SK-N-SH treated with all-trans-retinoic acid at 6 μM for 48 hours (cell line): ENCODE measurements at regions not wholly inside any gene's neighbourhood (a gene's known extent, or its start where the extent isn't known, plus 50 kb on each side); places are given as distances from the start of the nearest gene placed in this dataset.

Source experiments
- ATAC-seq: fragments of 200-7000 bp; cut with Tn5 transposase; 3 replicates; pipeline ENCODE4 v1.9.1; 2020; ENCODE audit warnings: mild to moderate bottlenecking, moderate library complexity
- ARNTL ChIP-seq: fragments of 450-650 bp; formaldehyde crosslinking; IDR thresholded peaks from 2 replicates; pipeline ENCODE4 v1.5.0; 2020; ENCODE audit warnings: low read depth, mild to moderate bottlenecking, moderate library complexity, borderline replicate concordance
- BACH2 ChIP-seq: fragments of 250-450 bp; sonication (Bioruptor Pico); IDR thresholded peaks from 2 replicates; pipeline ENCODE4 v1.9.0; 2021; ENCODE audit warnings: mild to moderate bottlenecking, borderline replicate concordance
- CREB5 ChIP-seq: fragments of 250-450 bp; sonication (Bioruptor Pico); IDR thresholded peaks from 2 replicates; pipeline ENCODE4 v1.5.1; 2020; ENCODE audit warnings: low read depth, mild to moderate bottlenecking, moderate library complexity
- ESRRG ChIP-seq: fragments of 250-450 bp; sonication (Bioruptor Pico); IDR thresholded peaks from 2 replicates; pipeline ENCODE4 v1.6.1; 2021; ENCODE audit warnings: mild to moderate bottlenecking
- ISL1 ChIP-seq: fragments of 250-450 bp; sonication (Bioruptor Pico); IDR thresholded peaks from 2 replicates; pipeline ENCODE4 v2.1.2; 2022; ENCODE audit warnings: mild to moderate bottlenecking, moderate library complexity
- OSR1 ChIP-seq: fragments of 250-450 bp; sonication (Bioruptor Pico); IDR thresholded peaks from 2 replicates; pipeline ENCODE4 v1.8.0; 2022; ENCODE audit warnings: moderate library complexity, mild to moderate bottlenecking, inconsistent platforms
- PATZ1 ChIP-seq: fragments of 250-450 bp; sonication (Bioruptor Pico); IDR thresholded peaks from 2 replicates; pipeline ENCODE4 v1.8.0; 2020; ENCODE audit warnings: mild to moderate bottlenecking, moderate library complexity, borderline replicate concordance
- POU6F1 ChIP-seq: fragments of 250-450 bp; sonication (Bioruptor Pico); IDR thresholded peaks from 2 replicates; pipeline ENCODE4 v1.8.0; 2021; ENCODE audit warnings: low read depth, mild to moderate bottlenecking, moderate library complexity, borderline replicate concordance
- RARB ChIP-seq: fragments of 250-450 bp; sonication (Bioruptor Pico); IDR thresholded peaks from 2 replicates; pipeline ENCODE4 v1.8.0; 2021; ENCODE audit warnings: mild to moderate bottlenecking, moderate library complexity
- SNAI2 ChIP-seq: fragments of 250-450 bp; sonication (Bioruptor Pico); IDR thresholded peaks from 2 replicates; pipeline ENCODE4 v1.5.0; 2020; ENCODE audit warnings: mild to moderate bottlenecking, moderate library complexity
- TCF4 ChIP-seq: fragments of 250-450 bp; sonication (Bioruptor Pico); IDR thresholded peaks from 2 replicates; pipeline ENCODE4 v1.8.0; 2021; ENCODE audit warnings: mild to moderate bottlenecking, moderate library complexity, borderline replicate concordance
- TOX ChIP-seq: fragments of 250-450 bp; sonication (Bioruptor Pico); IDR thresholded peaks from 2 replicates; pipeline ENCODE4 v1.8.0; 2021; ENCODE audit warnings: mild to moderate bottlenecking, moderate library complexity, borderline replicate concordance
- TSHZ2 ChIP-seq: fragments of 250-450 bp; sonication (Bioruptor Pico); IDR thresholded peaks from 2 replicates; pipeline ENCODE4 v1.5.0; 2020; ENCODE audit warnings: mild to moderate bottlenecking, moderate library complexity
- ZC3H10 ChIP-seq: fragments of 250-450 bp; sonication (Bioruptor Pico); IDR thresholded peaks from 2 replicates; pipeline ENCODE4 v1.5.1; 2021; ENCODE audit warnings: mild to moderate bottlenecking, moderate library complexity
- ZFP3 ChIP-seq: fragments of 250-450 bp; sonication (Bioruptor Pico); IDR thresholded peaks from 2 replicates; pipeline ENCODE4 v1.5.0; 2020; ENCODE audit warnings: mild to moderate bottlenecking, moderate library complexity
- ZNF70 ChIP-seq: fragments of 450-650 bp; formaldehyde crosslinking; IDR thresholded peaks from 2 replicates; pipeline ENCODE4 v1.5.0; 2020; ENCODE audit warnings: mild to moderate bottlenecking, moderate library complexity

GRCh38 chr5:112472614-112473013 lies 53.5 kb upstream of the EPB41L4A start:
- TF ChIP-seq ESRRG (CRISPR knock-in tag) (no peak), SNAI2 (CRISPR knock-in tag) (no peak), TOX (no peak), TSHZ2 (no peak), BACH2 (no peak), ARNTL (CRISPR knock-in tag) (no peak), ZNF70 (no peak), TCF4 (CRISPR knock-in tag) (no peak), ZFP3 (CRISPR knock-in tag) (no peak), POU6F1 (CRISPR knock-in tag) (no peak), CREB5 (CRISPR knock-in tag) (no peak), ISL1 (no peak), RARB (CRISPR knock-in tag) (no peak)
- TF ChIP-seq, all 23 proteins: peak for 0
- ATAC-seq, result no peak

- TF ChIP-seq ISL1 (no peak), TOX (no peak), OSR1 (CRISPR knock-in tag) (no peak), TCF4 (CRISPR knock-in tag) (no peak), ZC3H10 (no peak), ARNTL (CRISPR knock-in tag) (no peak), POU6F1 (CRISPR knock-in tag) (no peak), TSHZ2 (no peak), PATZ1 (CRISPR knock-in tag) (no peak)
- ATAC-seq, result no peak
Measured at GRCh38 chr5:112473989-112474388, 54.9 kb upstream of the EPB41L4A start.

GRCh38 chr5:112475747-112476365 lies 56.8 kb upstream of the EPB41L4A start:
- TF ChIP-seq CREB5 (CRISPR knock-in tag) (peak; percentile 53; the same call in 1 of the 2 replicates), ZFP3 (CRISPR knock-in tag) (no peak)
- ATAC-seq, result no peak
